WTC11 (cell line): ENCODE measurements at regions not wholly inside any gene's neighbourhood (a gene's known extent, or its start where the extent isn't known, plus 50 kb on each side); places are given as distances from the start of the nearest gene placed in this dataset.

Experiments used
- ATAC-seq: fragments of 200-7000 bp; cut with Tn5 transposase; 2 replicates; pipeline ENCODE4 v1.10.0; 2021; ENCODE audit warnings: mild to moderate bottlenecking, moderate library complexity
- CTCF ChIA-PET: fragments of 300-600 bp; sonication (Branson Sonifier 250); formaldehyde crosslinking; loops from one replicate; lab custom pipeline; 2021; ENCODE audit warnings: antibody characterized with exemption; lab: Charles Lee
- POLR2A ChIA-PET: fragments of 350-600 bp; sonication (Branson Sonifier 250); formaldehyde crosslinking; loops from one replicate; lab custom pipeline; 2021; ENCODE audit warnings: antibody characterized with exemption; lab: Charles Lee
- DNase-seq: peaks from one replicate; pipeline ENCODE4 v3.0.0; 2021; ENCODE audit warnings: low spot score
- H3K27ac Mint-ChIP-seq: 2 replicates; pipeline ENCODE4 v1.8.0; 2021; ENCODE audit warnings: mixed read lengths
- H3K27me3 Mint-ChIP-seq: 2 replicates; pipeline ENCODE4 v1.8.0; 2021; ENCODE audit warnings: low read depth, mild to moderate bottlenecking, moderate library complexity, mixed read lengths
- H3K36me3 Mint-ChIP-seq: 2 replicates; pipeline ENCODE4 v1.8.0; 2021; ENCODE audit warnings: mixed read lengths
- H3K4me1 Mint-ChIP-seq: 2 replicates; pipeline ENCODE4 v1.8.0; 2022; ENCODE audit warnings: mixed read lengths
- H3K4me3 Mint-ChIP-seq: 2 replicates; pipeline ENCODE4 v1.8.0; 2021; ENCODE audit warnings: mild to moderate bottlenecking, moderate library complexity, mixed read lengths
- H3K9me3 Mint-ChIP-seq: 2 replicates; pipeline ENCODE4 v1.8.0; 2021; ENCODE audit warnings: mixed read lengths
- ARID4B ChIP-seq: sonication (generic); formaldehyde crosslinking; IDR thresholded peaks from 2 replicates; pipeline ENCODE4 v1.8.0; 2023; ENCODE audit warnings: missing genetic modification reagents, mild to moderate bottlenecking, borderline replicate concordance
- E2F5 ChIP-seq: sonication (generic); formaldehyde crosslinking; IDR thresholded peaks from 2 replicates; pipeline ENCODE4 v1.8.1; 2022; ENCODE audit warnings: mild to moderate bottlenecking, moderate library complexity, missing genetic modification reagents
- ELF4 ChIP-seq: sonication (generic); formaldehyde crosslinking; IDR thresholded peaks from 2 replicates; pipeline ENCODE4 v1.8.1; 2022; ENCODE audit warnings: low read depth, mild to moderate bottlenecking, moderate library complexity, missing genetic modification reagents
- FOXP4 ChIP-seq: sonication (generic); formaldehyde crosslinking; IDR thresholded peaks from 2 replicates; pipeline ENCODE4 v1.8.0; 2022; ENCODE audit warnings: mild to moderate bottlenecking, missing genetic modification reagents
- HMGXB4 ChIP-seq: sonication (generic); formaldehyde crosslinking; IDR thresholded peaks from 2 replicates; pipeline ENCODE4 v1.8.1; 2023; ENCODE audit warnings: mild to moderate bottlenecking, moderate library complexity, missing genetic modification reagents
- IRF2 ChIP-seq: sonication (generic); formaldehyde crosslinking; IDR thresholded peaks from 2 replicates; pipeline ENCODE4 v1.8.0; 2022; ENCODE audit warnings: low read depth, missing genetic modification reagents, borderline replicate concordance
- NFE2L1 ChIP-seq: sonication (generic); formaldehyde crosslinking; IDR thresholded peaks from 2 replicates; pipeline ENCODE4 v1.8.1; 2023; ENCODE audit warnings: missing genetic modification reagents
- SOX15 ChIP-seq: fragments of 250-450 bp; sonication (Bioruptor Pico); IDR thresholded peaks from 2 replicates; pipeline ENCODE4 v1.9.0; 2021; ENCODE audit warnings: mild to moderate bottlenecking
- ZMAT4 ChIP-seq: fragments of 250-450 bp; sonication (Bioruptor Pico); IDR thresholded peaks from 2 replicates; pipeline ENCODE4 v1.9.0; 2021; ENCODE audit warnings: mild to moderate bottlenecking
- ZNF416 ChIP-seq: fragments of 250-450 bp; sonication (Bioruptor Pico); IDR thresholded peaks from 2 replicates; pipeline ENCODE4 v1.9.0; 2021; ENCODE audit warnings: mild to moderate bottlenecking, inconsistent platforms
- ZNF532 ChIP-seq: fragments of 250-450 bp; sonication (Bioruptor Pico); IDR thresholded peaks from 2 replicates; pipeline ENCODE4 v1.9.0; 2021; ENCODE audit warnings: mild to moderate bottlenecking, borderline replicate concordance

GRCh38 chr19:32165141-32165540, 180.3 kb upstream of the ZNF507 start:
- H3K27ac Mint-ChIP-seq, result no peak overlapping the region

More at GRCh38 chr19:32165141-32165540, 180.3 kb upstream of the ZNF507 start:
- no peak for TF ChIP-seq NFE2L1
- TF ChIP-seq IRF2, result no peak
- no peak for TF ChIP-seq ZNF532
- TF ChIP-seq ZNF416 (CRISPR knock-in tag), result no peak
- TF ChIP-seq HMGXB4 (CRISPR knock-in tag), result no peak
- TF ChIP-seq ZMAT4, result no peak
- no peak for TF ChIP-seq ARID4B (CRISPR knock-in tag)
- TF ChIP-seq SOX15 (CRISPR knock-in tag), result no peak
- no peak for TF ChIP-seq ELF4 (CRISPR knock-in tag)
- TF ChIP-seq E2F5, result no peak
- no peak for TF ChIP-seq FOXP4 (CRISPR knock-in tag)
- POLR2A ChIA-PET, result no interaction called here
- DNase-seq (no peak), ATAC-seq (no peak)
- no peak overlapping the region for H3K4me3 Mint-ChIP-seq
- H3K9me3 Mint-ChIP-seq, result peaks cover 6% of the 10 kb centered on the region
- no peaks in the 10 kb centered on the region for H3K4me1 Mint-ChIP-seq
- H3K27me3 Mint-ChIP-seq, result no peaks in the 10 kb centered on the region
- no peaks in the 10 kb centered on the region for H3K36me3 Mint-ChIP-seq
- CTCF ChIA-PET, result interaction anchor here (0.5 kb wide), 1 partner anchor 914 kb away, joined by 3 read pairs; no protein-coding TSS in a partner anchor
